ENCODE measurements at regions not wholly inside any gene's neighbourhood (a gene's known extent, or its start where the extent isn't known, plus 50 kb on each side); places are given as distances from the start of the nearest gene placed in this dataset.

GRCh38 chr9:14391620-14392019, 77.7 kb upstream of the NFIB start:
- Mint-ChIP-seq H3K36me3 (ENCODE audit: low read depth) (peaks cover 2% of the 10 kb centered on the region; the same call in 2 of the 3 replicates), H3K27me3 (ENCODE audit: insufficient read depth, low read depth, poor library complexity) (no peaks in the 10 kb centered on the region), H3K4me1 (0 out of 3 replicates have a peak, but pooled peaks cover 5% of the 10 kb centered on the region), H3K4me3 (no peak overlapping the region), H3K9me3 (peaks cover 9% of the 10 kb centered on the region; the same call in 2 of the 3 replicates), H3K27ac (no peak overlapping the region)
- Histone ChIP-seq H3K4me1 (ENCODE audit: insufficient read depth) (no peaks in the 10 kb centered on the region), H4K20me1 (replicated peaks; ENCODE audit: insufficient read depth) (no peaks in the 10 kb centered on the region), H3K27me3 (ENCODE audit: insufficient read depth) (no peaks in the 10 kb centered on the region), H3K36me3 (ENCODE audit: insufficient read depth) (no peaks in the 10 kb centered on the region), H3K4me2 (no peak overlapping the region), H3K9me2 (ENCODE audit: insufficient read depth) (peaks cover 5% of the 10 kb centered on the region; the same call in 1 of the 2 replicates), H3K4me3 (no peak overlapping the region), H3K79me2 (replicated peaks; ENCODE audit: insufficient read depth) (no peaks in the 10 kb centered on the region), H3K27ac (ENCODE audit: low read depth) (no peak overlapping the region), H3F3A (replicated peaks; ENCODE audit: low read depth) (no peaks in the 10 kb centered on the region), H2AFZ (no peak overlapping the region)
- TF ChIP-seq ETS1 (IDR thresholded peaks at IDR 0.05), result no peak
- no peak for TF ChIP-seq POLR2AphosphoS5 (IDR thresholded peaks at IDR 0.05; ENCODE audit: low read depth)
- TF ChIP-seq, protein P1, sequence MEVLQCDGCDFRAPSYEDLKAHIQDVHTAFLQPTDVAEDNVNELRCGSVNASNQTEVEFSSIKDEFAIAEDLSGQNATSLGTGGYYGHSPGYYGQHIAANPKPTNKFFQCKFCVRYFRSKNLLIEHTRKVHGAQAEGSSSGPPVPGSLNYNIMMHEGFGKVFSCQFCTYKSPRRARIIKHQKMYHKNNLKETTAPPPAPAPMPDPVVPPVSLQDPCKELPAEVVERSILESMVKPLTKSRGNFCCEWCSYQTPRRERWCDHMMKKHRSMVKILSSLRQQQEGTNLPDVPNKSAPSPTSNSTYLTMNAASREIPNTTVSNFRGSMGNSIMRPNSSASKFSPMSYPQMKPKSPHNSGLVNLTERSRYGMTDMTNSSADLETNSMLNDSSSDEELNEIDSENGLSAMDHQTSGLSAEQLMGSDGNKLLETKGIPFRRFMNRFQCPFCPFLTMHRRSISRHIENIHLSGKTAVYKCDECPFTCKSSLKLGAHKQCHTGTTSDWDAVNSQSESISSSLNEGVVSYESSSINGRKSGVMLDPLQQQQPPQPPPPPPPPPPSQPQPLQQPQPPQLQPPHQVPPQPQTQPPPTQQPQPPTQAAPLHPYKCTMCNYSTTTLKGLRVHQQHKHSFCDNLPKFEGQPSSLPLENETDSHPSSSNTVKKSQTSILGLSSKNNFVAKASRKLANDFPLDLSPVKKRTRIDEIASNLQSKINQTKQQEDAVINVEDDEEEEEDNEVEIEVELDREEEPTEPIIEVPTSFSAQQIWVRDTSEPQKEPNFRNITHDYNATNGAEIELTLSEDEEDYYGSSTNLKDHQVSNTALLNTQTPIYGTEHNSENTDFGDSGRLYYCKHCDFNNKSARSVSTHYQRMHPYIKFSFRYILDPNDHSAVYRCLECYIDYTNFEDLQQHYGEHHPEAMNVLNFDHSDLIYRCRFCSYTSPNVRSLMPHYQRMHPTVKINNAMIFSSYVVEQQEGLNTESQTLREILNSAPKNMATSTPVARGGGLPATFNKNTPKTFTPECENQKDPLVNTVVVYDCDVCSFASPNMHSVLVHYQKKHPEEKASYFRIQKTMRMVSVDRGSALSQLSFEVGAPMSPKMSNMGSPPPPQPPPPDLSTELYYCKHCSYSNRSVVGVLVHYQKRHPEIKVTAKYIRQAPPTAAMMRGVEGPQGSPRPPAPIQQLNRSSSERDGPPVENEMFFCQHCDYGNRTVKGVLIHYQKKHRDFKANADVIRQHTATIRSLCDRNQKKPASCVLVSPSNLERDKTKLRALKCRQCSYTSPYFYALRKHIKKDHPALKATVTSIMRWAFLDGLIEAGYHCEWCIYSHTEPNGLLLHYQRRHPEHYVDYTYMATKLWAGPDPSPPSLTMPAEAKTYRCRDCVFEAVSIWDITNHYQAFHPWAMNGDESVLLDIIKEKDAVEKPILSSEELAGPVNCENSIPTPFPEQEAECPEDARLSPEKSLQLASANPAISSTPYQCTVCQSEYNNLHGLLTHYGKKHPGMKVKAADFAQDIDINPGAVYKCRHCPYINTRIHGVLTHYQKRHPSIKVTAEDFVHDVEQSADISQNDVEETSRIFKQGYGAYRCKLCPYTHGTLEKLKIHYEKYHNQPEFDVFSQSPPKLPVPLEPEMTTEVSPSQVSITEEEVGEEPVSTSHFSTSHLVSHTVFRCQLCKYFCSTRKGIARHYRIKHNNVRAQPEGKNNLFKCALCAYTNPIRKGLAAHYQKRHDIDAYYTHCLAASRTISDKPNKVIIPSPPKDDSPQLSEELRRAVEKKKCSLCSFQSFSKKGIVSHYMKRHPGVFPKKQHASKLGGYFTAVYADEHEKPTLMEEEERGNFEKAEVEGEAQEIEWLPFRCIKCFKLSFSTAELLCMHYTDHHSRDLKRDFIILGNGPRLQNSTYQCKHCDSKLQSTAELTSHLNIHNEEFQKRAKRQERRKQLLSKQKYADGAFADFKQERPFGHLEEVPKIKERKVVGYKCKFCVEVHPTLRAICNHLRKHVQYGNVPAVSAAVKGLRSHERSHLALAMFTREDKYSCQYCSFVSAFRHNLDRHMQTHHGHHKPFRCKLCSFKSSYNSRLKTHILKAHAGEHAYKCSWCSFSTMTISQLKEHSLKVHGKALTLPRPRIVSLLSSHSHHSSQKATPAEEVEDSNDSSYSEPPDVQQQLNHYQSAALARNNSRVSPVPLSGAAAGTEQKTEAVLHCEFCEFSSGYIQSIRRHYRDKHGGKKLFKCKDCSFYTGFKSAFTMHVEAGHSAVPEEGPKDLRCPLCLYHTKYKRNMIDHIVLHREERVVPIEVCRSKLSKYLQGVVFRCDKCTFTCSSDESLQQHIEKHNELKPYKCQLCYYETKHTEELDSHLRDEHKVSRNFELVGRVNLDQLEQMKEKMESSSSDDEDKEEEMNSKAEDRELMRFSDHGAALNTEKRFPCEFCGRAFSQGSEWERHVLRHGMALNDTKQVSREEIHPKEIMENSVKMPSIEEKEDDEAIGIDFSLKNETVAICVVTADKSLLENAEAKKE (CRISPR knock-in tag; IDR thresholded peaks at IDR 0.05), result no peak
- no peak for TF ChIP-seq STAT1 (IDR thresholded peaks at IDR 0.05; ENCODE audit: unreplicated experiment)
- no peak for TF ChIP-seq ZNF331 (CRISPR knock-in tag; IDR thresholded peaks at IDR 0.05; ENCODE audit: low read depth)
- no peak for DNase-seq (ENCODE audit: low spot score)
- ATAC-seq, result no peak

DNA sequence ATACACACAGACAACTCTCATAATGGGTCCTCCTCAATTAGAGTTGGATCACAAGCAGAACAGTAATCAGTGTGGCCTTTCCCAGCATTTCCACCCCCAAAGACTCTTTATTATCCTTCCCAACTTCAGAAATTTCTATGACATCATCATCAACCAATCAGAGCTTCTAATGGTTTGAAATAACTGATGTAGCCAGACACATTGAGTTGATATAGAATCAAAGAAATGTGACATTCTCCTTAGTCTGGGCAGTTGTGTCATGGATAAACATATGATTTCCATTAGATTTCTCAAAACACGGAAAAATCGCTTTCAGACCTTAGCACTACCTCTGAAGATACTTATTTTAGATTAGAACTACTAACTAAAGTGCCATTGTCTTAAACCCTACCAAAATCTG, 75.7 kb upstream of the NFIB start:
- Mint-ChIP-seq H3K27me3 (ENCODE audit: insufficient read depth, low read depth, poor library complexity) (no peaks in the 10 kb centered on the region), H3K36me3 (ENCODE audit: low read depth) (no peaks in the 10 kb centered on the region; the same call in 1 of the 3 replicates), H3K27ac (no peak overlapping the region), H3K4me3 (no peak overlapping the region), H3K9me3 (peaks cover 6% of the 10 kb centered on the region; the same call in 2 of the 3 replicates), H3K4me1 (peaks cover 2% of the 10 kb centered on the region; the same call in 1 of the 3 replicates)
- no peak for ATAC-seq
- H3K4me3 ChIP-seq, result no peak overlapping the region
- no peak overlapping the region for H3K27ac ChIP-seq (ENCODE audit: low read depth)
- H3K4me1 ChIP-seq (ENCODE audit: insufficient read depth), result no peaks in the 10 kb centered on the region
- H2AFZ ChIP-seq, result no peak overlapping the region
- no peaks in the 10 kb centered on the region for H3K79me2 ChIP-seq (replicated peaks; ENCODE audit: insufficient read depth)
- H3F3A ChIP-seq (replicated peaks; ENCODE audit: low read depth), result no peaks in the 10 kb centered on the region
- no peaks in the 10 kb centered on the region for H4K20me1 ChIP-seq (replicated peaks; ENCODE audit: insufficient read depth)
- peaks cover 5% of the 10 kb centered on the region; the same call in 1 of the 2 replicates for H3K9me2 ChIP-seq (ENCODE audit: insufficient read depth)
- no peaks in the 10 kb centered on the region for H3K36me3 ChIP-seq (ENCODE audit: insufficient read depth)
- H3K27me3 ChIP-seq (ENCODE audit: insufficient read depth), result no peaks in the 10 kb centered on the region
- H3K4me2 ChIP-seq, result no peak overlapping the region
- no peak for DNase-seq (ENCODE audit: low spot score)
- TF ChIP-seq NANOG (IDR thresholded peaks at IDR 0.05; ENCODE audit: borderline replicate concordance) (no peak), ZNF114 (CRISPR knock-in tag; IDR thresholded peaks at IDR 0.05) (no peak)
- TF ChIP-seq, protein P2, sequence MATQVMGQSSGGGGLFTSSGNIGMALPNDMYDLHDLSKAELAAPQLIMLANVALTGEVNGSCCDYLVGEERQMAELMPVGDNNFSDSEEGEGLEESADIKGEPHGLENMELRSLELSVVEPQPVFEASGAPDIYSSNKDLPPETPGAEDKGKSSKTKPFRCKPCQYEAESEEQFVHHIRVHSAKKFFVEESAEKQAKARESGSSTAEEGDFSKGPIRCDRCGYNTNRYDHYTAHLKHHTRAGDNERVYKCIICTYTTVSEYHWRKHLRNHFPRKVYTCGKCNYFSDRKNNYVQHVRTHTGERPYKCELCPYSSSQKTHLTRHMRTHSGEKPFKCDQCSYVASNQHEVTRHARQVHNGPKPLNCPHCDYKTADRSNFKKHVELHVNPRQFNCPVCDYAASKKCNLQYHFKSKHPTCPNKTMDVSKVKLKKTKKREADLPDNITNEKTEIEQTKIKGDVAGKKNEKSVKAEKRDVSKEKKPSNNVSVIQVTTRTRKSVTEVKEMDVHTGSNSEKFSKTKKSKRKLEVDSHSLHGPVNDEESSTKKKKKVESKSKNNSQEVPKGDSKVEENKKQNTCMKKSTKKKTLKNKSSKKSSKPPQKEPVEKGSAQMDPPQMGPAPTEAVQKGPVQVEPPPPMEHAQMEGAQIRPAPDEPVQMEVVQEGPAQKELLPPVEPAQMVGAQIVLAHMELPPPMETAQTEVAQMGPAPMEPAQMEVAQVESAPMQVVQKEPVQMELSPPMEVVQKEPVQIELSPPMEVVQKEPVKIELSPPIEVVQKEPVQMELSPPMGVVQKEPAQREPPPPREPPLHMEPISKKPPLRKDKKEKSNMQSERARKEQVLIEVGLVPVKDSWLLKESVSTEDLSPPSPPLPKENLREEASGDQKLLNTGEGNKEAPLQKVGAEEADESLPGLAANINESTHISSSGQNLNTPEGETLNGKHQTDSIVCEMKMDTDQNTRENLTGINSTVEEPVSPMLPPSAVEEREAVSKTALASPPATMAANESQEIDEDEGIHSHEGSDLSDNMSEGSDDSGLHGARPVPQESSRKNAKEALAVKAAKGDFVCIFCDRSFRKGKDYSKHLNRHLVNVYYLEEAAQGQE (IDR thresholded peaks at IDR 0.05; ENCODE audit: unreplicated experiment), result no peak
